HG03432 (cell line): ENCODE measurements at regions not wholly inside any gene's neighbourhood (a gene's known extent, or its start where the extent isn't known, plus 50 kb on each side); places are given as distances from the start of the nearest gene placed in this dataset.

Experiments used
- ATAC-seq: cut with Tn5 transposase; IDR thresholded peaks from one replicate; pipeline ENCODE4 v1.9.1; 2021; ENCODE audit warnings: mild to moderate bottlenecking, moderate library complexity; ENCODE audit not compliant: unreplicated experiment

- no peak for ATAC-seq
These were observed 73.5 kb upstream of the PPARA start for GRCh38 chr22:46076651-46077339.

- no peak for ATAC-seq
These were observed 72.6 kb upstream of the PPARA start for GRCh38 chr22:46077669-46078099.

- no peak for ATAC-seq
These were observed 71.9 kb upstream of the PPARA start for GRCh38 chr22:46078241-46079092.

- ATAC-seq = no peak
These were observed 71.0 kb upstream of the PPARA start for GRCh38 chr22:46079093-46079860.

GRCh38 chr22:46079861-46080821 is 70.2 kb upstream of the PPARA start:
- no peak for ATAC-seq

- ATAC-seq = no peak
These were observed 69.1 kb upstream of the PPARA start for GRCh38 chr22:46081036-46081830.

- no peak for ATAC-seq
These were observed 68.5 kb upstream of the PPARA start for GRCh38 chr22:46081831-46082210.

- ATAC-seq = no peak
These were observed 67.7 kb upstream of the PPARA start for GRCh38 chr22:46082633-46083032.

GRCh38 chr22:46083383-46084350 is 66.7 kb upstream of the PPARA start:
- no peak for ATAC-seq

- no peak for ATAC-seq
These were observed 66.0 kb upstream of the PPARA start for GRCh38 chr22:46084376-46084775.

GRCh38 chr22:46084943-46085827 is 65.1 kb upstream of the PPARA start:
- no peak for ATAC-seq

GRCh38 chr22:46085828-46086576 is 64.3 kb upstream of the PPARA start:
- ATAC-seq = no peak

- no peak for ATAC-seq
These were observed 63.6 kb upstream of the PPARA start for GRCh38 chr22:46086577-46087335.

- ATAC-seq = no peak
These were observed 63.0 kb upstream of the PPARA start for GRCh38 chr22:46087336-46087690.

GRCh38 chr22:46087816-46088277 is 62.5 kb upstream of the PPARA start:
- ATAC-seq = no peak
